Fibroblast of the aortic adventitia (primary cell): ENCODE measurements at regions not wholly inside any gene's neighbourhood (a gene's known extent, or its start where the extent isn't known, plus 50 kb on each side); places are given as distances from the start of the nearest gene placed in this dataset.

ENCODE experiments used
- DNase-seq: peaks from one replicate; pipeline ENCODE4 v3.0.0-alpha.2; 2010; ENCODE audit warnings: low read depth
- H3K4me3 ChIP-seq: 2 replicates; pipeline ENCODE4 v1.5.1; 2011; ENCODE audit warnings: low read depth, mild to moderate bottlenecking, control low read depth, low read length, moderate library complexity
- TF ChIP-seq, protein P1 (sequence below): IDR thresholded peaks from 2 replicates; pipeline ENCODE4 v1.5.1; 2011; ENCODE audit warnings: mild to moderate bottlenecking, low read length, control low read depth, inconsistent platforms; ENCODE audit not compliant: insufficient read depth

GRCh38 chr18:55794288-55795052 lies 206.5 kb upstream of the TCF4 start:
- H3K4me3 ChIP-seq: no peak overlapping the region
- DNase-seq: peak; percentile 80
- TF ChIP-seq, protein P1, sequence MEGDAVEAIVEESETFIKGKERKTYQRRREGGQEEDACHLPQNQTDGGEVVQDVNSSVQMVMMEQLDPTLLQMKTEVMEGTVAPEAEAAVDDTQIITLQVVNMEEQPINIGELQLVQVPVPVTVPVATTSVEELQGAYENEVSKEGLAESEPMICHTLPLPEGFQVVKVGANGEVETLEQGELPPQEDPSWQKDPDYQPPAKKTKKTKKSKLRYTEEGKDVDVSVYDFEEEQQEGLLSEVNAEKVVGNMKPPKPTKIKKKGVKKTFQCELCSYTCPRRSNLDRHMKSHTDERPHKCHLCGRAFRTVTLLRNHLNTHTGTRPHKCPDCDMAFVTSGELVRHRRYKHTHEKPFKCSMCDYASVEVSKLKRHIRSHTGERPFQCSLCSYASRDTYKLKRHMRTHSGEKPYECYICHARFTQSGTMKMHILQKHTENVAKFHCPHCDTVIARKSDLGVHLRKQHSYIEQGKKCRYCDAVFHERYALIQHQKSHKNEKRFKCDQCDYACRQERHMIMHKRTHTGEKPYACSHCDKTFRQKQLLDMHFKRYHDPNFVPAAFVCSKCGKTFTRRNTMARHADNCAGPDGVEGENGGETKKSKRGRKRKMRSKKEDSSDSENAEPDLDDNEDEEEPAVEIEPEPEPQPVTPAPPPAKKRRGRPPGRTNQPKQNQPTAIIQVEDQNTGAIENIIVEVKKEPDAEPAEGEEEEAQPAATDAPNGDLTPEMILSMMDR: no peak

GRCh38 chr18:55790296-55790695 lies 202.3 kb upstream of the TCF4 start:
- TF ChIP-seq, protein P1: no peak
- DNase-seq: peak; percentile 87

DNA sequence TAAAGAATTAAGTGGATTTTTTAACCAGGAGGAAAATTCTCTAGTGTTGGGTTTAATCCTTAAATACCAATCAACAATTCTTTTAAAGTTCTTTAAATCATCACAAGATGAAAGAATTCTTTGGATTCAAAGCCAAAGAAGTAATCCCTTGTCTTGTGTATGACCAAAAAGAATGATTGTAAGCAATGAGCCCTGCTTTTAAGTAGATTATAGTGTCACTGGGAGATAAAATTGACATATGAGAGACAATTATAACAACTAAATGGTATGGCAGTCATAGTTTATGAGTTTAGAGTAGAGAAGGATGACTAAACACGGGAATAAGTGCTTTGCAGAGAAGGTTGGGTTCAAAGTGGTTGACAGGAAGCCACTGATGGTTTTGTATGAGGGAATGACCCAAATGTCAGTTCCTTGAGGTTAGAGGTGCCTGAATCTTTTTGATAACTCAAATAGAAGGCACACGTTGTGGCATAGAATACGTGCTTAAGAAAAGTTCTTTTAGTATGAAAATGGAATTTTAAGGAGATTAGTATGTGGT lies 199.6 kb upstream of the TCF4 start:
- H3K4me3 ChIP-seq: no peak overlapping the region
- TF ChIP-seq, protein P1: no peak
- no peak for DNase-seq

More at GRCh38 chr18:55790296-55790695, 202.3 kb upstream of the TCF4 start:
- H3K4me3 ChIP-seq: no peak overlapping the region

GRCh38 chr18:55786651-55787272 lies 198.8 kb upstream of the TCF4 start:
- TF ChIP-seq, protein P1: no peak
- no peak overlapping the region for H3K4me3 ChIP-seq
- no peak for DNase-seq

DNA sequence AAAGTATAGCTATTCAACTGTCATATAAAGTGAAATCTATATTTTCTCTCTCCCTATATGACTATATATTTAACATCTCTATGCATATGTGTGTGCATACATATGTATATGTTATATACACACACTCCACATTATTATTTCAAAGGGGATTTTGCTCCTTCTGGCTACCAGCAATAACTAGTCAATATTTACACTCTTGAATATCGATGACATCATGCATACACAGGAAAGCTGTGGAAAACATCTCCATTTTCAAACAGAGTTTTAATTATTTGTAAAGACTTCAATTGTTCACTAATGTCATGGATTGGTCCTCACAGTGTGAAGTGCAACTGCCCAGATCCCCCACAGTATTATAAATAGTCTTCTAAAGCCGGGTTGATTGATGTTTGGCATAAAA lies 195.9 kb upstream of the TCF4 start:
- TF ChIP-seq, protein P1: no peak
- no peak for DNase-seq
- no peak overlapping the region for H3K4me3 ChIP-seq

DNA sequence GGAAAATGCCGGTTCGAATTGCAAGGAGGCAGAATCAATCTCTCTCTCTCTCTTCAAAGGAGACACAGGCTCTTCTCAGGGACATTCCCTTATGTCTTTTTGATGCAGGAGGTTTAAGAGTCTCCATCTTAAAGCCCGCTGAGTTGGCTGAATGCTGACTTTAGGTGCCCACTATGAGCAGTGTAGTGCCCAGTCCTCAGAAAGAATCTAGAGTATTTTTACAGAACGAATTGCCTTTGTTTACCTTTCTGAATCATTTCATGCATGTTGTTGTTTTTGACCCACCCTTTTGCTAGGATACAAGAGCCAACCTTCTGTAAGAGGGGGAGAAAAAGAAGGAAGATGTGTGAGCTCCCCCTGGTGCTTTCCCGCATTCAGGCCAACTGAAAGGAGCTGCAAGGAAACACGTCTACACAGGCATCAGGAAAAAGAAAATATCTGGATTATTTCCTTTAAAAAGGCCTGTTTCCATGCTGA lies 193.5 kb upstream of the TCF4 start:
- TF ChIP-seq, protein P1: peak; percentile 81
- no peak overlapping the region for H3K4me3 ChIP-seq
- DNase-seq: peak; percentile 77
